Body of pancreas (tissue), 4 donors: ENCODE measurements at regions not wholly inside any gene's neighbourhood (a gene's known extent, or its start where the extent isn't known, plus 50 kb on each side); places are given as distances from the start of the nearest gene placed in this dataset. TPM values are rescaled to one million over a fixed set of nuclear protein-coding genes. Genes with fewer than 3 reads are reported as not detected.

ENCODE experiments used
- ATAC-seq: fragments of 150-250 bp; one replicate; pipeline ENCODE4 v1.9.1; 2016
- DNase-seq, 4 donors: peaks; one replicate each; pipeline ENCODE4 v3.0.0-alpha.2; 2019
- H3K27ac ChIP-seq, 4 donors: fragments of 200-600 bp; sonication (generic); 1 replicate in 3 of 4; 2 replicates in 1 of 4; pipeline versions ENCODE4 v1.5.1 to v1.6.1; 2016 to 2019; ENCODE audit warnings: mild to moderate bottlenecking in 1 of 4, mixed read lengths in 1 of 4, moderate library complexity in 1 of 4
- H3K27me3 ChIP-seq, 2 donors: fragments of 200-600 bp; sonication (generic); one replicate each; pipeline ENCODE4 v1.6.0; 2016; ENCODE audit warnings: mild to moderate bottlenecking in 1 of 2
- H3K36me3 ChIP-seq, 2 donors: fragments of 200-600 bp; sonication (generic); replicated peaks in 1 of 2; 2 replicates each; pipeline ENCODE4 v1.5.1; 2016; ENCODE audit warnings: low read depth in 2 of 2; ENCODE audit not compliant: insufficient read depth in 1 of 2
- H3K4me1 ChIP-seq: fragments of 200-600 bp; sonication (generic); one replicate; pipeline ENCODE4 v1.6.0; 2016
- H3K4me3 ChIP-seq, 2 donors: fragments of 200-600 bp; sonication (generic); 1 replicate in 1 of 2; 2 replicates in 1 of 2; pipeline ENCODE4 v1.5.1; 2016 to 2019
- H3K9me3 ChIP-seq, 3 donors: fragments of 200-600 bp; sonication (generic); 1 replicate in 2 of 3; 2 replicates in 1 of 3; pipeline ENCODE4 v1.5.1; 2016
- CTCF ChIP-seq, 7 experiments: fragments of 450-650 bp in 4 of 7; fragments of 200-600 bp in 3 of 7; sonication (generic) in 3 of 7; IDR thresholded peaks; one replicate each; pipeline ENCODE4 v1.5.1; 2016 to 2019; ENCODE audit warnings: antibody characterized with exemption in 7 of 7
- POLR2A ChIP-seq, 3 donors: fragments of 450-650 bp; IDR thresholded peaks; one replicate each; pipeline ENCODE4 v1.6.1; 2016; ENCODE audit warnings: antibody characterized with exemption in 3 of 3, mild to moderate bottlenecking in 2 of 3
- WGBS, 2 donors: methylation state at CpG; one replicate each; pipeline ENCODE4 v1.1.5; 2017; 5-methylcytosine and 5-hydroxymethylcytosine counted together
- intact Hi-C: fragments of 100-400 bp; cut with DNase I; formaldehyde crosslinking; loops from one replicate; pipeline ENCODE4 v1.15.1; 2023
- microRNA-seq, 2 donors: library from miRNA; unstranded; fragments of <30 nt; microRNA quantifications; one replicate each; pipeline ENCODE4, GENCODE V29; 2016; ENCODE audit warnings: borderline number of aligned reads in 2 of 2, borderline replicate concordance in 2 of 2
- small RNA-seq: library from RNA; depleted of rRNA; stranded (forward); fragments of <200 nt; gene quantifications from one replicate; pipeline ENCODE3, GENCODE V24; 2016

GRCh38 chr10:43013065-43013464 lies 63.8 kb upstream of the RET start:
- intact Hi-C loops: no loop called here
- H3K9me3 ChIP-seq: no peaks in the 10 kb centered on the region
- H3K4me3 ChIP-seq: no peak overlapping the region
- no peak for DNase-seq
- 79 to 80% methylated on average over 1 of the region's 1 CpG for WGBS, 2 donors
- no peaks in the 10 kb centered on the region for H3K36me3 ChIP-seq
- no peak for ATAC-seq
- no peaks in the 10 kb centered on the region for H3K4me1 ChIP-seq
- no peak overlapping the region for H3K27ac ChIP-seq
- TF ChIP-seq POLR2A (IDR thresholded peaks at IDR 0.05) (no peak), CTCF (IDR thresholded peaks at IDR 0.05) (no peak)
- H3K27me3 ChIP-seq: no peaks in the 10 kb centered on the region

- intact Hi-C loops: no loop called here
- Histone ChIP-seq H3K4me1 (peaks cover 11% of the 10 kb centered on the region), H3K27ac (no peak overlapping the region), H3K4me3 (no peak overlapping the region), H3K36me3 (no peaks in the 10 kb centered on the region), H3K27me3 (no peaks in the 10 kb centered on the region), H3K9me3 (no peaks in the 10 kb centered on the region)
- DNase-seq (no peak), ATAC-seq (no peak)
- 63 to 72% methylated on average over 3 of the region's 3 CpGs for WGBS, 2 donors
- TF ChIP-seq POLR2A (IDR thresholded peaks at IDR 0.05): no peak
- TF ChIP-seq CTCF (IDR thresholded peaks at IDR 0.05): no peak
Measured at GRCh38 chr10:43024524-43024923, 52.3 kb upstream of the RET start.

- WGBS, 2 donors: 67 to 72% methylated on average over 8 to 11 of the region's 11 CpGs
- no peaks in the 10 kb centered on the region for H3K36me3 ChIP-seq
- intact Hi-C loops: no loop called here
Measured at GRCh38 chr10:43024942-43025700, 51.7 kb upstream of the RET start.

GRCh38 chr10:43026039-43026973 lies 50.6 kb upstream of the RET start:
- no peak overlapping the region for H3K4me3 ChIP-seq
- no peak overlapping the region for H3K27ac ChIP-seq
- 25 to 27% methylated on average over 25 to 41 of the region's 41 CpGs for WGBS, 2 donors

More at GRCh38 chr10:43024942-43025700, 51.7 kb upstream of the RET start:
- no peak for TF ChIP-seq CTCF (IDR thresholded peaks at IDR 0.05)
- no peak for TF ChIP-seq POLR2A (IDR thresholded peaks at IDR 0.05)
- Histone ChIP-seq H3K9me3 (no peaks in the 10 kb centered on the region), H3K27me3 (no peaks in the 10 kb centered on the region), H3K4me1 (peaks cover 11% of the 10 kb centered on the region), H3K4me3 (no peak overlapping the region), H3K27ac (no peak overlapping the region)
- ATAC-seq: no peak
- no peak for DNase-seq

More at GRCh38 chr10:43026039-43026973, 50.6 kb upstream of the RET start:
- H3K4me1 ChIP-seq: peaks cover 11% of the 10 kb centered on the region
- DNase-seq: no peak
- H3K27me3 ChIP-seq: no peaks in the 10 kb centered on the region
- TF ChIP-seq POLR2A (IDR thresholded peaks at IDR 0.05) (no peak), CTCF (IDR thresholded peaks at IDR 0.05) (no peak)
- ATAC-seq: peak; percentile 47
- no peaks in the 10 kb centered on the region for H3K9me3 ChIP-seq
- no peaks in the 10 kb centered on the region for H3K36me3 ChIP-seq
- intact Hi-C loops: no loop called here

Small RNA genes lying in the stretch of these regions (microRNA-seq; reads per million reads assigned to microRNA genes)
- gene MIR5100: 7.2 to 11.6 reads per million in 2 donors

Small RNA genes lying in the stretch of these regions (small RNA-seq; reads per million reads assigned to genes)
- not detected for gene MIR5100
